Daoy (cell line): ENCODE measurements at regions not wholly inside any gene's neighbourhood (a gene's known extent, or its start where the extent isn't known, plus 50 kb on each side); places are given as distances from the start of the nearest gene placed in this dataset.
A peak's percentile ranks its signal among the peaks of the same experiment; 100 is the strongest.
"Not testable (repeated sequence)": the region's sequence is repeated elsewhere in the genome, so short reads cannot be mapped to it uniquely, and the experiment has no call there.

Experiments
- DNase-seq: peaks from one replicate; pipeline ENCODE4 v3.0.0-alpha.2; 2015; ENCODE audit warnings: low read depth

GRCh38 chr3:187540847-187541246, 129.3 kb downstream of the SST start:
- DNase-seq: no peak

- DNase-seq: no peak
Measured at GRCh38 chr3:187536185-187536584, 134.0 kb downstream of the SST start.

- DNase-seq: no peak
Measured at GRCh38 chr3:187533797-187534196, 136.4 kb downstream of the SST start.

- DNase-seq: no peak
Measured at GRCh38 chr3:187531831-187532230, 138.4 kb downstream of the SST start.

GRCh38 chr3:187522890-187523289, 147.3 kb downstream of the SST start:
- no peak for DNase-seq

- no peak for DNase-seq
Measured at GRCh38 chr3:187522293-187522692, 147.9 kb downstream of the SST start.

GRCh38 chr3:187521546-187521945, 148.6 kb downstream of the SST start:
- no peak for DNase-seq

GRCh38 chr3:187520027-187520945, 149.9 kb downstream of the SST start:
- peak; percentile 18 for DNase-seq

GRCh38 chr3:187519428-187519890, 150.7 kb downstream of the SST start:
- peak; percentile 40 for DNase-seq

GRCh38 chr3:187518616-187519015, 150.4 kb downstream of the RTP4 start:
- no peak for DNase-seq

- DNase-seq: no peak
Measured at GRCh38 chr3:187518207-187518606, 150.0 kb downstream of the RTP4 start.

- no peak for DNase-seq
Measured at GRCh38 chr3:187516446-187517185, 148.4 kb downstream of the RTP4 start.

GRCh38 chr3:187507905-187508304, 139.7 kb downstream of the RTP4 start:
- no peak for DNase-seq

- no peak for DNase-seq
Measured at GRCh38 chr3:187507266-187507665, 139.1 kb downstream of the RTP4 start.

GRCh38 chr3:187504435-187504834, 136.2 kb downstream of the RTP4 start:
- DNase-seq: no peak

GRCh38 chr3:187498211-187498724, 130.1 kb downstream of the RTP4 start:
- DNase-seq: no peak

- no peak for DNase-seq
Measured at GRCh38 chr3:187497052-187497451, 128.9 kb downstream of the RTP4 start.

GRCh38 chr3:187494056-187494455, 125.9 kb downstream of the RTP4 start:
- not testable (repeated sequence) for DNase-seq

- DNase-seq: no peak
Measured at GRCh38 chr3:187491371-187491770, 123.2 kb downstream of the RTP4 start.

GRCh38 chr3:187490366-187490765, 122.2 kb downstream of the RTP4 start:
- no peak for DNase-seq

- no peak for DNase-seq
Measured at GRCh38 chr3:187484547-187485295, 116.5 kb downstream of the RTP4 start.

GRCh38 chr3:187481426-187481825, 113.2 kb downstream of the RTP4 start:
- no peak for DNase-seq
